Upper lobe of left lung (tissue), 4 donors: ENCODE measurements at regions not wholly inside any gene's neighbourhood (a gene's known extent, or its start where the extent isn't known, plus 50 kb on each side); places are given as distances from the start of the nearest gene placed in this dataset.

Experiments used
- POLR2A ChIP-seq, 4 donors: fragments of 450-650 bp; IDR thresholded peaks; one replicate each; pipeline ENCODE4 v1.5.1; 2016 to 2017; ENCODE audit warnings: antibody characterized with exemption in 4 of 4, mild to moderate bottlenecking in 2 of 4
- POLR2AphosphoS5 ChIP-seq, 2 donors: sonication (generic); formaldehyde crosslinking; IDR thresholded peaks; one replicate each; pipeline ENCODE4 v1.5.1; 2017; ENCODE audit warnings: antibody characterized with exemption in 2 of 2
- TF ChIP-seq, protein P1 (sequence below), 6 experiments: fragments of 450-650 bp in 4 of 6; fragments of 200-600 bp in 2 of 6; sonication (generic) in 2 of 6; IDR thresholded peaks; one replicate each; pipeline ENCODE4 v1.5.1; 2016 to 2019; ENCODE audit warnings: antibody characterized with exemption in 6 of 6

DNA sequence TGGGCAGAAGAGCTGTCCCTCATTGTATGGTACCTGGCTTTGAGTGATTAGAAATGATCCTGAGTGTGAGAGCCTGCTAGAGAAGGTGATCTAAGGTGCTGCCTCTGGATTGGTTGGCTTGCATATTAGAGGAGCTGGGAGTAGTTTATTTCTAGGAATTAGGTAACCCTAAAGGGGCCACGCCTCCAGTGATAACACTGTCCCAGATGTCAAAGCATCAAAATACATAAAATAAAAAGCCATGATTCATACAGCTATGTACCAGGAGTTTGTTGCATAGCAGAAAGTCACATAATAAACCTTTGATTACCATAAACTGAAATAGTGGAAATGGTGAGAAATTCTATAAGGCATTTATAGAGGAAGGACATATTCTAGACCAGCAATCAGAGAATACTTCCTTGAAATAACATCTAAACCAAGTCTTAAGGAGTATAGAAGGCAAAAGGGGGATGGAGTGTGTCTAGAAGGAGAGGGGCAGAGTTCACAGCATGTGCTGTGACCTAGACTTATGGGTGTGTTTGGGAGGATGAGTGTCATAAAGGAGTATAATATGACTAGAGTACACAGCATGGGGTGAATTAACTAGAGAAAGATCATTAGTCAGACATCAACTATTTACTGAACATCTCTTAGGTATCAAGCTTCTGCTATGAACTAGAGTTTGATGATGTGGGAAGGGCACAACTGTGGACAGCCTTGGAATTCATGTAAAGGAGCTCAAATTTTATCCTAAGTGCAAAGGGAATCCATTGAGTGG, 686.4 kb downstream of the GALC start:
- TF ChIP-seq, protein P1, sequence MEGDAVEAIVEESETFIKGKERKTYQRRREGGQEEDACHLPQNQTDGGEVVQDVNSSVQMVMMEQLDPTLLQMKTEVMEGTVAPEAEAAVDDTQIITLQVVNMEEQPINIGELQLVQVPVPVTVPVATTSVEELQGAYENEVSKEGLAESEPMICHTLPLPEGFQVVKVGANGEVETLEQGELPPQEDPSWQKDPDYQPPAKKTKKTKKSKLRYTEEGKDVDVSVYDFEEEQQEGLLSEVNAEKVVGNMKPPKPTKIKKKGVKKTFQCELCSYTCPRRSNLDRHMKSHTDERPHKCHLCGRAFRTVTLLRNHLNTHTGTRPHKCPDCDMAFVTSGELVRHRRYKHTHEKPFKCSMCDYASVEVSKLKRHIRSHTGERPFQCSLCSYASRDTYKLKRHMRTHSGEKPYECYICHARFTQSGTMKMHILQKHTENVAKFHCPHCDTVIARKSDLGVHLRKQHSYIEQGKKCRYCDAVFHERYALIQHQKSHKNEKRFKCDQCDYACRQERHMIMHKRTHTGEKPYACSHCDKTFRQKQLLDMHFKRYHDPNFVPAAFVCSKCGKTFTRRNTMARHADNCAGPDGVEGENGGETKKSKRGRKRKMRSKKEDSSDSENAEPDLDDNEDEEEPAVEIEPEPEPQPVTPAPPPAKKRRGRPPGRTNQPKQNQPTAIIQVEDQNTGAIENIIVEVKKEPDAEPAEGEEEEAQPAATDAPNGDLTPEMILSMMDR (IDR thresholded peaks at IDR 0.05), result no peak
- TF ChIP-seq POLR2A (IDR thresholded peaks at IDR 0.05) (no peak), POLR2AphosphoS5 (IDR thresholded peaks at IDR 0.05) (no peak)
